ENCODE measurements at regions not wholly inside any gene's neighbourhood (a gene's known extent, or its start where the extent isn't known, plus 50 kb on each side); places are given as distances from the start of the nearest gene placed in this dataset.

DNA sequence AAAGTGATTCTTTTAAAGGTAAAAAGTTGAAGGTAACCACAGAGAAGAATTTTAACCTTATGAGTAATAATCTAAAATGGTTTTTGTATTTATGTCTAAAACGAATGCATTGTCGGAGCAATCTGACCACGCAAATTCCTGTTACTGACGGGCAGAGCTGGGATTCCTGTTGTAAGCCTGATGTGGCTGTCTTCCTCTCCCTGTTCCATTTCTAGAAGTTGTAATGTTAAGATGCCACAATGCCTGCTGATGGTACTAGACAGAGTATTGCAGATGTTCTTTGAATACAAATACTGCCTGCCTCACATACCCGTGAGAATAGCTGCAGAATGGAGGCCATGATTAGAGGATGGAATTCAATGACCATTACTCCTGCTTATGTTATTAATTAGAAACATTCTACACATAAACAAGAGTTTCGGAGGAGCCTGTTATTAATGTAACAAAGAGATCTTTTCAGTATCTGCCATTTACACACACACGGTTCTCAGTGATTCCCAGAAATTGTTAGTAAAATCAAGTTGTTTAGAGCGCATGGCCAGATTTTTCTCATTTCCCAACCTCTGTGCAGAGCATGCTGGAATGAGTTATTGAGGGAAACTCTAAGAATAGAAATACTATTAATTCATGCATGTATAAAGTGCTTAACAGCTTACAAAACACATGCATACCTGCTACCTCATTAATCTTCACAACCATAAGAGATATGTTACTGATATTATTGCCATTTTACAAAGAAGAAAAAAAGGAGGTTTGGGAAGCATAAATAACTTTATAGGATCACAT is 196.8 kb downstream of the PTN start:
- Mint-ChIP-seq H3K36me3 (ENCODE audit: insufficient read depth, unreplicated experiment) (no peaks in the 10 kb centered on the region), H3K4me1 (ENCODE audit: low read depth, unreplicated experiment) (no peaks in the 10 kb centered on the region), H3K9me3 (ENCODE audit: unreplicated experiment) (no peaks in the 10 kb centered on the region), H3K27ac (ENCODE audit: unreplicated experiment) (no peak overlapping the region), H3K27me3 (ENCODE audit: insufficient read depth, unreplicated experiment) (peaks cover 2% of the 10 kb centered on the region), H3K4me3 (ENCODE audit: unreplicated experiment) (no peak overlapping the region)
- Histone ChIP-seq H3K4me3 (ENCODE audit: low read depth, low read length) (no peak overlapping the region), H3K36me3 (ENCODE audit: control insufficient read depth, insufficient read depth, low read length) (no peaks in the 10 kb centered on the region), H3K4me1 (no peaks in the 10 kb centered on the region), H3K27me3 (replicated peaks; ENCODE audit: control insufficient read depth, insufficient read depth, low read length) (no peaks in the 10 kb centered on the region), H3K9me3 (no peaks in the 10 kb centered on the region)
- intact Hi-C loops (cut with micrococcal nuclease; ENCODE audit: unreplicated experiment): no loop called here
- CTCF ChIA-PET: no interaction called here
- TF ChIP-seq CTCF (IDR thresholded peaks at IDR 0.05; ENCODE audit: insufficient read depth in 1 of 2, low read depth in 1 of 2, low read length in 1 of 2, severe bottlenecking in 1 of 2, unreplicated experiment in 1 of 2): no peak
- no peak for DNase-seq
- no TSS peak for BruUV-seq (replicated peaks)
- POLR2A ChIA-PET: no interaction called here

DNA sequence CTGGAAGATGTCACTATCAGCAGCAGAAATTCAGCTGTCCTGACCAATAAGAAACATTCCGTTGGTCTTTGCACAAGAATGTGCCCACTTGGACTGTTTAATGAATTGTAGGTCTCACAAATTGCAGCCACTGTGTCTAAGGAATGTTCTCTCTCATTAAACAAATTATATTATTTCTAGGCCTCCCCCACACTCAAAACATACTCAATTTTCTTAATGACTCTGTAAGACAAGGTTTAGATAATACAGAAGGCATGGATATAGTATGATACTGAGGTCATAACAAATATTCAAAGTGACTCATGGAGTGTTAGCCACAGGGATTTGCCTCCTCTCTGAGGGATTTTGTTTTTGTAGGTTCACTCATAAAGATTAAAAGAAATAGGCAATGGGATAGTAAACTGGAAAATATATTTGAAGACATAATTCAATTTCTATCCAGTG is 197.5 kb downstream of the PTN start:
- intact Hi-C loops (cut with micrococcal nuclease; ENCODE audit: unreplicated experiment): no loop called here
- no peak for DNase-seq
- Mint-ChIP-seq H3K27me3 (ENCODE audit: insufficient read depth, unreplicated experiment) (peaks cover 2% of the 10 kb centered on the region), H3K27ac (ENCODE audit: unreplicated experiment) (no peak overlapping the region), H3K4me1 (ENCODE audit: low read depth, unreplicated experiment) (no peaks in the 10 kb centered on the region), H3K36me3 (ENCODE audit: insufficient read depth, unreplicated experiment) (no peaks in the 10 kb centered on the region), H3K4me3 (ENCODE audit: unreplicated experiment) (no peak overlapping the region), H3K9me3 (ENCODE audit: unreplicated experiment) (no peaks in the 10 kb centered on the region)
- no peaks in the 10 kb centered on the region for H3K9me3 ChIP-seq
- BruUV-seq (replicated peaks): no TSS peak
- POLR2A ChIA-PET: no interaction called here
- H3K36me3 ChIP-seq (ENCODE audit: control insufficient read depth, insufficient read depth, low read length): no peaks in the 10 kb centered on the region
- H3K4me3 ChIP-seq (ENCODE audit: low read depth, low read length): no peak overlapping the region
- H3K4me1 ChIP-seq: no peaks in the 10 kb centered on the region
- no peaks in the 10 kb centered on the region for H3K27me3 ChIP-seq (replicated peaks; ENCODE audit: control insufficient read depth, insufficient read depth, low read length)
- CTCF ChIA-PET: no interaction called here
- no peak for TF ChIP-seq CTCF (IDR thresholded peaks at IDR 0.05; ENCODE audit: insufficient read depth in 1 of 2, low read depth in 1 of 2, low read length in 1 of 2, severe bottlenecking in 1 of 2, unreplicated experiment in 1 of 2)

DNA sequence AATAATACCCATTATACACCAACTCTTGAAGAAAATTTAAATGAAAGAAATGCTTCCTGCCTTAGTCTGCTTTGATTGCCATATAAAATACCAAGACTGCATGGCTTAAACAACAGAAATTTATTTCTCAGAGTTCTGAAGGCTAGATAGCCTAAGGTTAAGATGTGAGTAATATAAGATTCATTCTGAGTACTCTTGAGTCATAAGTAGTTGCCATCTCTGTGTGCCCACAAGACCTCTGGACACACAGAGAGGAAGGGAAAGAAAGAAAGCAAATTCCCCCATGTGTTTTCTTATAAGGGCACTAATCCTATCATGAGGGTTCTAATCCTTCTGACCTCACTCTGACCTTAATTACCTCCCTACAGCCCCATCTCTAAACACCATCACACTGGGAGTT is 201.2 kb downstream of the PTN start:
- no peak for TF ChIP-seq CTCF (IDR thresholded peaks at IDR 0.05; ENCODE audit: insufficient read depth in 1 of 2, low read depth in 1 of 2, low read length in 1 of 2, severe bottlenecking in 1 of 2, unreplicated experiment in 1 of 2)
- DNase-seq: no peak
- no peak overlapping the region for H3K4me3 Mint-ChIP-seq (ENCODE audit: unreplicated experiment)
- no peaks in the 10 kb centered on the region for H3K36me3 Mint-ChIP-seq (ENCODE audit: insufficient read depth, unreplicated experiment)
- H3K27me3 Mint-ChIP-seq (ENCODE audit: insufficient read depth, unreplicated experiment): peaks cover 2% of the 10 kb centered on the region
- ChIA-PET POLR2A (no interaction called here), CTCF (no interaction called here)
- Histone ChIP-seq H3K4me1 (no peaks in the 10 kb centered on the region), H3K4me3 (ENCODE audit: low read depth, low read length) (no peak overlapping the region), H3K36me3 (ENCODE audit: control insufficient read depth, insufficient read depth, low read length) (no peaks in the 10 kb centered on the region), H3K27me3 (replicated peaks; ENCODE audit: control insufficient read depth, insufficient read depth, low read length) (no peaks in the 10 kb centered on the region), H3K9me3 (no peaks in the 10 kb centered on the region)
- no TSS peak for BruUV-seq (replicated peaks)
- H3K9me3 Mint-ChIP-seq (ENCODE audit: unreplicated experiment): no peaks in the 10 kb centered on the region
- no peak overlapping the region for H3K27ac Mint-ChIP-seq (ENCODE audit: unreplicated experiment)
- no peaks in the 10 kb centered on the region for H3K4me1 Mint-ChIP-seq (ENCODE audit: low read depth, unreplicated experiment)
- intact Hi-C loops (cut with micrococcal nuclease; ENCODE audit: unreplicated experiment): no loop called here
